GM18519 (cell line): ENCODE measurements at regions not wholly inside any gene's neighbourhood (a gene's known extent, or its start where the extent isn't known, plus 50 kb on each side); places are given as distances from the start of the nearest gene placed in this dataset.

Source experiments
- ATAC-seq: cut with Tn5 transposase; IDR thresholded peaks from one replicate; pipeline ENCODE4 v1.9.1; 2021; ENCODE audit warnings: mild to moderate bottlenecking, moderate library complexity; ENCODE audit not compliant: unreplicated experiment, low FRiP score

GRCh38 chr4:127047930-127048329 is 584.8 kb upstream of the INTU start:
- no peak for ATAC-seq

- ATAC-seq: no peak
Observed at GRCh38 chr4:127048376-127049044, 584.2 kb upstream of the INTU start.

DNA sequence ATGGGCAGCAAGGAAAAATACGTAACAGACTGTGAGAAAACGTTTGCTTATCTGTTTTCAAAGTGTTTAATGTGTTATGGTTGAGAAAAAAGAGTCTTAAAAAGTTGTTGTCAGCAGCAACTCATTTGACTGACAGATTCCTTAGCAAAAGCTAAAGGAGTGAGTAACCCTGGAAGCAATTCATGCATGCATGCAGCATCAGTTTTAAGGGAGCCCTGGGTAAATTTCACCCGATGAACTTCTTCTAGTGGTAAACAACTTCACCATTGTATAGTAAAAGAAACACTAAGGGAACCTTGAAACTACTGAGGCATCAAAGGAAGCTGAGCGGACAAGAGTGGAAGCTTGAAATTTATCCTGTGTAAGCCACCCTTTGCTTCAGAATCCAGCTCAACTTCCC is 583.2 kb upstream of the INTU start:
- ATAC-seq: no peak

- ATAC-seq: no peak
Observed at GRCh38 chr4:127052742-127053141, 580.0 kb upstream of the INTU start.

DNA sequence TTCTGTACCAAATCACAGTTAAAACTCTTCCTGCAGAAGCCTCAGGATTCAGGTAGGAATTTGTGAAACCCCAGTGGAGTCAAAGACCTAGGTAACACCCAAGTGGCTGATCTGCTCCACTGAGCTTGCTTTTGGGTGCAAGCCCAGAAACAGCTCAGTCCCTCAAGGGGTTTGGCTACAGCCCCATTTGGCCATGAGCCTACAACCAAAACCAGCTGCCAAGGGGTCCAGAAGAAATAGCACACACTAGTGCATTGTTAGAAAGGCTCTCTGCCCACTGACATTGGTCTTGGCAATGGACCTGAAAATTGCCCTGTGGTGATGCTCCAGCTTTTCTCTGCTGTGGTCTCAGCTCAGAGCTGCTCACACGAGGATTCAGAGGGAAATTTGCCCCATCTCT is 577.4 kb upstream of the INTU start:
- ATAC-seq: no peak

- ATAC-seq: no peak
Observed at GRCh38 chr4:127069675-127070074, 563.1 kb upstream of the INTU start.

- ATAC-seq: no peak
Observed at GRCh38 chr4:127071443-127071842, 561.3 kb upstream of the INTU start.

DNA sequence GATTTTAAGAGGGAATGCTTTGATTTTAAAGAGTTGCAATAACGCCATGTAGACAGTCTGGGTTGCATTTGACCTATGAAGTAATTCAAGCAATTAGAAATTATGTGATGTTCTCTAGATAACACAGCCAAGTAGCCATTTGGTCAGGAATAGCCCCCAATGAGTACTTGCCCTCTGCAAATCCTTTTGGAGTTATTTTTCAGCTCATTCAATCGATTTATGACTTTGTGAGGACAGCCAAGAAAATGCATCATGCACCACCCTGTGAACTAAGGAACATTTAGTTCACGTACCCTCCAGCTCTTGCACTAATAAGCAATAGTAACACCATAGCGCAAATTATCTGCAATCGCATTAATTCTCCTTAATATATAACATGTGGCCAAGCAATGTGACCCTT is 552.6 kb upstream of the INTU start:
- ATAC-seq: no peak

DNA sequence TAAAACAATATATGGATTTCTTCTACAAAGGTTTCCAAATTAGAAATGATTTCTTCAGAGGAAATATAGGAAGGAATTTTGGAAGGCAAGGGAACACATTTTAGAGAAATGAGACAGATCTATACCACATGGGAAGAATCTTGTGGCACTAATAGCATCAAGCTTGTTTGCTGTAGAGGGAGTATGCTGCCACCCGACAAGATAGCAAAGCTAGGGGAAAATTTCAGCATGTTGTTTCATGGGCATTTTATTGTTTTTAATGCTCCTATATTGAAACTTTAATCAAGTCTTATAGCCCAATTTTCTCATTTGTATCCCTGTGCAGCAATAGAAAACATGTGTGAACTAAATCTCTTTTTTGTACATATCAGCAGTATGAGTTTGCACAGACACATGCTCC is 551.7 kb upstream of the INTU start:
- no peak for ATAC-seq

DNA sequence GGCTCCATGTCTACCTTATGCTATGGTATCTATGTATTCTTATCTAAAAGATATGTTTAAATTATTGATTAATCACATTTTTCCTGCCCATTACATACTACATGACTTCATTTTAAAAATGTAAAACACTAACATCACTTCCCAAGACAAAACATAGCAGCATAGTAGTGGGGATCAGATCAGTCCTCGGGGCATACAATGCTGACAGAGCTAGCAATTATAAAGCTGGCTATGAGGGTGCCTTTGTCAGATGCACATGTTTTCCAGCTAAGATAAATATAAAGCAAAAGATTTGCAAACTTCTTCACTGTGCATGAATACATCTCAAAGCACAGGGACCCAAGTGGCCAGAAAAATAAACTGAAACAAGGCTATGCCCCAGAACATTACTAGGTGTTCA is 549.8 kb upstream of the INTU start:
- ATAC-seq: no peak

- ATAC-seq: no peak
Observed at GRCh38 chr4:127084666-127085065, 548.1 kb upstream of the INTU start.

DNA sequence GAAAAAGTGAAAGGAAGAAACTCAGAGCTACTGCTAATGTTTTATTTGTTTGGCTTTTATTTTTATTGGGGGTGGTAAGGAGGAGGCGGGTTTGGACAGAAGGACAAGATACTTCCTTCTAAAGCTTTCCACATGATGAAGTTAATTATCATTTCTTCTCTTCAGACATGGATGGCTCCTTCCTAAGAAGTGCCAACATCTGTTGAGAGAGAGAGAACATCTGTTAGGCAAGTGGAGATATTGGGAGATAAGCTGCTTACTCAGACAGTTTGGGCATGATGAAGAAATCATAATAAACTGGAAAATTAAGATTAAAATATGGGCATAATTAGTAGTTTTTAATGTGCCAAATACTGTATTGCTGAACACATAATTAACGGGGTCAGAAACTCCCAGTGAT is 535.7 kb upstream of the INTU start:
- ATAC-seq: no peak

DNA sequence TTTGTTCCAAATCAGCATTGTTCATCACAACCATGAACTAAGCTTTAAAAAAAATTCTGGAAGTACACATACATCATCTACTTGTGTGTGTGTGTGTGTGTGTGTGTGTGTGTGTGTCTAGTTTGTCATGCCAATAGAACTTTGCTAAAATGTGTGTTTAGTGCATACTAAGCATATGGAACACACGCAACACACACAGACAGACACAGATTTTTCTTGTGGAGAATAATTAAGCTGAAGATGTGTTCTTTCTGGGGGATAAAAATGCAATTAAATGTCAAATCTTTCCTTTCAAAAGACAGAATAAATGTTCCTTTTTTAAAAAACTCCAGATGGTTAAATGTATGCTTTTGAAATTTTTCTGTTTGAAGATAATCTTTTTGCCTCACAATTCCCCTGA is 530.4 kb upstream of the INTU start:
- ATAC-seq: no peak

DNA sequence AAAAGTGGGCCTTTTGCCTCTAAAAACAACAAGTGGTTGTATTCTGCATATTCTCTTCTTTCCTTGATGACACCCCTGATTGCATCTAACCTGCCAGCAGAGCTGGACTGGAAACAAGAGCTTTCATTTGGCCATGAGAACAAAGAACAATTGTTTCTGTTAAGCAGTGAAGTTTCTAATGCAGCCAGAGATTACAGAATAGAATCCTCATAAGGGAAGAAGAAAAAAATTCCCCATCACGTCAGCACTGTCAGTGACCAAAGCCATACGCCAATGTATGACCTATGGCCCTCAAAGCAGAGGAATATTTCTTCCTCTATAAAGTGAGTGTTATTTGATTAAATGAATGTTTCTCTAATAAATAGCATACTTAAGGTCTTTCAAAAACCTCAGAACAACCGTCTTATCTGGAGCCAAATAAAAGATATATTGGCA is 529.1 kb upstream of the INTU start:
- ATAC-seq: no peak

DNA sequence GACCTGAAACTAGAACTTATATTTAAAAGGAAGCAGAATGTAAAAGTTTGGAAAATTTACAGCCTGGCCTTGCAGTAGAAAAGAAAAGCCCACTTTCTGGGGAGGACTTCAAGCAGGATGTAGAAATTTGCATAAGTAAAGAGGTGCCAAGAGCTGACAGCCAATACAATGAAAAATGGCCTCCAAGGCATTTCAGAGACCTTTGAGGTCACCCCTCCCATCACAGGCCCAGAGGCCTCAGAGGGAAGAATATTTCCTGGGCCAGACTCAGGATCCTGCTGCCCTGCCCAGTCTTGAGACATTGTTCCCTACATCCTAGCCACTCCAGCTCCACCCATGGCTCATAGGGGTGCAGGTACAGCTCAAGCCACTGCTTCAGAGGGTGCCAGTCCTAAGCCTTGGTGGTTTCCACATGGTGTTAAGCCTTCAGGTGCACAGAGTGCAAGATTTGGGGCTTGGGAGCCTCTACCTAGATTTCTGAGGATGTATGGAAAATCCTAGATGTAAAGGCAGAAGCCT is 518.9 kb upstream of the INTU start:
- no peak for ATAC-seq

DNA sequence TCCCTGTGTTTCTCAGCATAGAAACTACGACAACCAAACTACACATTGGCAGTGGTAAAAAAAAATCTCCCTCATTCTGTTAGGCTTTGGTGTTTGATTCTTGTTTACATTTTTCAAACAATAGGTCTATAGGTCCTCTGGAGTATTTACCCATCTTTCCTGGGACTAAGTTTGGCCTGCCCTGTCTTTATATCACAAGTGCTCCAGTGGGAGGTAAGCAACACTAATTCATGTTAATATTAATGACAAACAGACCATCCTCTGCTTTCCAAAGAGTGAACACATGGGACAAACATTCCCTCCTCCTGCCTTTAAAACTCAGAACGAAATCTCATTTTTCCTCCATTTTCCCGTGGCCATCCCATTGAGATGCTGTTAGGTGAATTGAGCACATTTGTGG is 514.1 kb upstream of the INTU start:
- ATAC-seq: no peak

GRCh38 chr4:127120441-127121090 is 512.2 kb upstream of the INTU start:
- no peak for ATAC-seq

DNA sequence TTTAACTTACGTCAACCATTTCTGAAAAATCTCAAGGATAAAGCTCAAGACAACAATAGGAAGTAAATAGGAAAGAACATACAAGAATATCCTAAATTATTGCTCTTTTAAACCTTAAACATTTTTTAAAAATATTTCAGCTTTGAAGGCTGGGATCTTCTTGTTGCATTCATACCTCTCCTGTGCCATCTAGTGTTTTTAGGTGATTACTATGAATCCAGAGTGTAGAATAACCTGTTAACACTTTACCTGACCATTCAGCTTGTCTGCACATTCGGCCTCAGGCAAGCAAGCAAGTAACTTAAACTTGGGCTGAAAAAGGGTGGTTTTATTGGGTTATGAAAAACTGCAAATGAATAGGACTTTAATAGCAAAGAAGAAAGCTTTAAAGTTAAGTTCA is 507.8 kb upstream of the INTU start:
- ATAC-seq: no peak

DNA sequence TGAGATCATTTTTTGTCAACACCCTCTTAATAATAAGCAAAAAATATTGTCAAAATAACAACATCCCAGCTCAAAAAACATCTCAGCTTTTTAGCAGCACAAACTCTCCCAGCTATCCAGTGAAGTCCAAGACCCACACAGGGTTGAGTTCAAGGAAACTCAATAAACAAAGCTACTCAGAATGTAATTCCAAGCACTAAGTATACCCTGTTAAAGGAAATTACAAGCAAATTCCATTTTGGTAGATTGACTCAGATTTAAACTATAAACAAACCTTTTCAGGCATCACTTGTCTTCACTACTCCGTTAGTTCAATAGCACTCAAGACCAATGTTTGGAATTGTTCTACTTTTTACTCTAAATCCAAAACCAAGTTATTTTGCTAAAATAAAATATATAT is 506.0 kb upstream of the INTU start:
- no peak for ATAC-seq

DNA sequence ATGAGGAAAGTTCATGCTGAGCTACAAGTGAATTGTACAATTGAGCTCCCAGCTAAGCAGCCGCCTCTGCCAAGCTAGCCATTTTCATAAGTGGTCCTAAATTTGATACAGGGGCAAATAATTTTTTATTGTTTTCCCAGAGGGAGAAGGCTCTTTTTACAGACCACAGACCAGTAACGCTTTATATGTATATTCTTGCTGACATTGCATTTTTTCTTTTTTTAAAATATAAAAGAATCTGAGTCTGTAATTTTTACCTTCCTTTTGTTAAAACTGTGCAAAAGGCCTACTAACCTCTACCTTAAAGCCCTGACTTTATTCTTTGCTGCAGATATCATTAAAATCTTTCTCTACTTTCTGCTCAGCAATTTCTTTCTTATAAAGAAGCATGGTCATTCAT is 501.2 kb upstream of the INTU start:
- ATAC-seq: no peak

GRCh38 chr4:127134490-127134889 is 498.3 kb upstream of the INTU start:
- ATAC-seq: no peak

GRCh38 chr4:127138586-127138985 is 494.2 kb upstream of the INTU start:
- ATAC-seq: no peak
